ENCODE measurements at regions not wholly inside any gene's neighbourhood (a gene's known extent, or its start where the extent isn't known, plus 50 kb on each side); places are given as distances from the start of the nearest gene placed in this dataset.

DNA sequence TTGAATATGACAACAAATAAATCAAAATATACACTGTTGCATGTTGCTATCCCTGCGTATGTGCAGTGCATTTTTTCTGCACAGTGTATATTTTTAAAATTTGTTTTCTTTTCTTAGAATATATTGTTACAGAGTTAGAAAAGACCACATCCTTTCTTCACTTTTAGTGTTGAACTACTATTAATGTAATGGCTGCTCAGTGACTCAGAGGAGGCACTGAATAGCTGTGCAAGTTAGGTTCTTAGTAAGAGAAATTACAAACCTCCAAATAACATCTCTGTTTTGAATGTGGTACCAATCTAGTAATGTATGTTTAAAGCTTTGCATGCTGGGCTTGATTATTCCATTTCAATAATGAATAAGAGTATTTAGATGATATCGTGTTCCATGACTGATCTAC is 208.9 kb upstream of the PRR16 start:
- TF ChIP-seq CTCF (conservative IDR thresholded peaks at IDR 0.05 in 1 of 2, IDR thresholded peaks at IDR 0.05 in 1 of 2; ENCODE audit: low read depth in 1 of 2, low read length in 2 of 2) = no peak
- no peak for TF ChIP-seq EZH2 (IDR thresholded peaks at IDR 0.05; ENCODE audit: low read length, missing control alignments)
